ENCODE measurements at regions not wholly inside any gene's neighbourhood (a gene's known extent, or its start where the extent isn't known, plus 50 kb on each side); places are given as distances from the start of the nearest gene placed in this dataset.

GRCh38 chrX:39309018-39309635, 507.9 kb downstream of the MID1IP1 start:
- TF ChIP-seq CEBPG (CRISPR knock-in tag; IDR thresholded peaks at IDR 0.05) (no peak), CEBPG (tag; conservative IDR thresholded peaks at IDR 0.05 in 1 of 2, IDR thresholded peaks at IDR 0.05 in 1 of 2) (peak; percentile 36 to 52; a peak in 2 of 4 replicates), ZNF583 (CRISPR knock-in tag; IDR thresholded peaks at IDR 0.05) (no peak)
- no peaks in the 10 kb centered on the region; a peak in 1 of 5 replicates for H3K27me3 ChIP-seq (ENCODE audit: control insufficient read depth in 2 of 2, insufficient read depth in 2 of 2, low read length in 2 of 2)
- H3K4me3 ChIP-seq = no peak overlapping the region
- POLR2A ChIA-PET = no interaction called here
- H3K4me1 ChIP-seq (replicated peaks in 1 of 2; ENCODE audit: control insufficient read depth in 2 of 2, insufficient read depth in 2 of 2, low read length in 2 of 2) = no peaks in the 10 kb centered on the region; a peak in 1 of 5 replicates
- DNase-seq (ENCODE audit: extremely low read depth in 1 of 4, low spot score in 3 of 4) (no peak), ATAC-seq (no peak), FAIRE-seq (no peak)
- no peak overlapping the region for H3K9ac ChIP-seq (ENCODE audit: insufficient read depth in 1 of 2, low read depth in 2 of 2, low read length in 2 of 2)
- H2AFZ ChIP-seq (ENCODE audit: low read depth, low read length) = no peak overlapping the region
- no peaks in the 10 kb centered on the region for H3K79me2 ChIP-seq (ENCODE audit: control insufficient read depth, insufficient read depth, low read length)
- H3K4me2 ChIP-seq (ENCODE audit: insufficient read depth, low read length) = no peak overlapping the region
- intact Hi-C loops (cut with micrococcal nuclease) (no loop called here), in situ Hi-C loops (cut with MboI) (no loop called here)
- no peak overlapping the region for H3K27ac ChIP-seq (ENCODE audit: extremely low read depth, low read depth, low read length)
- 7% methylated on average over 6 of the region's 6 CpGs for WGBS (ENCODE audit: insufficient coverage, low coverage, missing lambda C conversion rate)
- CTCF ChIA-PET (ENCODE audit: low intra/inter-chr PET ratio) = no interaction called here
- no peaks in the 10 kb centered on the region for H3K36me3 ChIP-seq (ENCODE audit: control insufficient read depth, insufficient read depth, low read length)
- no peaks in the 10 kb centered on the region for H3K9me3 ChIP-seq (replicated peaks; ENCODE audit: control insufficient read depth, insufficient read depth, low read depth, low read length)
- H3K9me1 ChIP-seq (ENCODE audit: control insufficient read depth, insufficient read depth, low read length) = no peaks in the 10 kb centered on the region
- no peaks in the 10 kb centered on the region for H4K20me1 ChIP-seq (replicated peaks; ENCODE audit: control insufficient read depth, insufficient read depth, low read length)
- no TSS peak for BruUV-seq (replicated peaks)

GRCh38 chrX:39309721-39310152, 508.5 kb downstream of the MID1IP1 start:
- no TSS peak for BruUV-seq (replicated peaks)
- H4K20me1 ChIP-seq (replicated peaks; ENCODE audit: control insufficient read depth, insufficient read depth, low read length) = no peaks in the 10 kb centered on the region
- WGBS (ENCODE audit: insufficient coverage, low coverage, missing lambda C conversion rate) = 3% methylated on average over 6 of the region's 7 CpGs
- H3K27me3 ChIP-seq (ENCODE audit: control insufficient read depth in 2 of 2, insufficient read depth in 2 of 2, low read length in 2 of 2) = no peaks in the 10 kb centered on the region; a peak in 1 of 5 replicates
- H3K79me2 ChIP-seq (ENCODE audit: control insufficient read depth, insufficient read depth, low read length) = no peaks in the 10 kb centered on the region
- no peak overlapping the region for H3K9ac ChIP-seq (ENCODE audit: insufficient read depth in 1 of 2, low read depth in 2 of 2, low read length in 2 of 2)
- intact Hi-C loops (cut with micrococcal nuclease) (no loop called here), in situ Hi-C loops (cut with MboI) (no loop called here)
- no peaks in the 10 kb centered on the region for H3K9me1 ChIP-seq (ENCODE audit: control insufficient read depth, insufficient read depth, low read length)
- H3K36me3 ChIP-seq (ENCODE audit: control insufficient read depth, insufficient read depth, low read length) = no peaks in the 10 kb centered on the region
- DNase-seq (ENCODE audit: extremely low read depth in 1 of 4, low spot score in 3 of 4) = peak in 1 of 4 experiments; percentile 2
- no peaks in the 10 kb centered on the region; a peak in 1 of 5 replicates for H3K4me1 ChIP-seq (replicated peaks in 1 of 2; ENCODE audit: control insufficient read depth in 2 of 2, insufficient read depth in 2 of 2, low read length in 2 of 2)
- FAIRE-seq = no peak
- ATAC-seq = no peak
- ChIA-PET POLR2A (no interaction called here), CTCF (ENCODE audit: low intra/inter-chr PET ratio) (no interaction called here)
- no peak overlapping the region for H2AFZ ChIP-seq (ENCODE audit: low read depth, low read length)
- H3K4me2 ChIP-seq (ENCODE audit: insufficient read depth, low read length) = no peak overlapping the region
- H3K9me3 ChIP-seq (replicated peaks; ENCODE audit: control insufficient read depth, insufficient read depth, low read depth, low read length) = no peaks in the 10 kb centered on the region
- no peak overlapping the region for H3K27ac ChIP-seq (ENCODE audit: extremely low read depth, low read depth, low read length)
- H3K4me3 ChIP-seq = no peak overlapping the region
- TF ChIP-seq HMGN3 (IDR thresholded peaks at IDR 0.05; ENCODE audit: borderline replicate concordance, extremely low read depth, insufficient read length, low read depth, low read length) = no peak
- no peak for TF ChIP-seq SNRNP70 (optimal IDR thresholded peaks at IDR 0.05; ENCODE audit: low read depth, low read length)
- TF ChIP-seq ZNF311 (CRISPR knock-in tag; IDR thresholded peaks at IDR 0.05) = no peak
- no peak for TF ChIP-seq SMAD2 (IDR thresholded peaks at IDR 0.05; ENCODE audit: low read depth, low read length)
- TF ChIP-seq ZNF780A (CRISPR knock-in tag; IDR thresholded peaks at IDR 0.05) = no peak
- TF ChIP-seq SMARCA4 (IDR thresholded peaks at IDR 0.05) = no peak
- 0 out of 2 replicates have a peak, but pooled peaks have one; percentile 1 for TF ChIP-seq SPI1 (IDR thresholded peaks at IDR 0.05; ENCODE audit: borderline replicate concordance, low read depth, low read length)
- TF ChIP-seq POLR2B (IDR thresholded peaks at IDR 0.05; ENCODE audit: low read depth, partially characterized antibody) = no peak
- no peak for TF ChIP-seq SMAD3 (CRISPR knock-in tag; conservative IDR thresholded peaks at IDR 0.05)
- TF ChIP-seq SOX6 (IDR thresholded peaks at IDR 0.05) = peak; percentile 19; the same call in 1 of the 2 replicates
- no peak for TF ChIP-seq GMEB1 (CRISPR knock-in tag; IDR thresholded peaks at IDR 0.05)
- no peak for TF ChIP-seq ZBTB43 (CRISPR knock-in tag; IDR thresholded peaks at IDR 0.05)
